ENCODE measurements at regions not wholly inside any gene's neighbourhood (a gene's known extent, or its start where the extent isn't known, plus 50 kb on each side); places are given as distances from the start of the nearest gene placed in this dataset.

- Mint-ChIP-seq H3K4me3 (no peak overlapping the region), H3K4me1 (no peaks in the 10 kb centered on the region), H3K36me3 (no peaks in the 10 kb centered on the region), H3K9me3 (no peaks in the 10 kb centered on the region), H3K27ac (no peak overlapping the region), H3K27me3 (ENCODE audit: insufficient read depth, low read depth) (no peaks in the 10 kb centered on the region)
- Histone ChIP-seq H3K79me2 (ENCODE audit: low read depth) (no peaks in the 10 kb centered on the region), H3F3A (ENCODE audit: low read depth) (no peaks in the 10 kb centered on the region), H3K36me3 (no peaks in the 10 kb centered on the region), H2AFZ (replicated peaks) (no peak overlapping the region), H3K9me3 (ENCODE audit: low read depth) (no peaks in the 10 kb centered on the region), H3K27me3 (no peaks in the 10 kb centered on the region), H4K20me1 (ENCODE audit: low read depth) (no peaks in the 10 kb centered on the region), H3K4me1 (peaks cover 10% of the 10 kb centered on the region), H3K4me3 (no peak overlapping the region), H3K4me2 (no peak overlapping the region), H3K27ac (no peak overlapping the region), H3K9ac (no peak overlapping the region)
- no peak for DNase-seq (ENCODE audit: low spot score)
- TF ChIP-seq EZH2phosphoT487 (IDR thresholded peaks at IDR 0.05) = no peak
- no peak for TF ChIP-seq EZH2 (IDR thresholded peaks at IDR 0.05)
- no peak for TF ChIP-seq CTCF (IDR thresholded peaks at IDR 0.05)
These were observed 1219.2 kb downstream of the ZPLD1 start for GRCh38 chr3:103653996-103654395.

- Histone ChIP-seq H3K9me3 (ENCODE audit: low read depth) (no peaks in the 10 kb centered on the region), H3K36me3 (no peaks in the 10 kb centered on the region), H3K27me3 (no peaks in the 10 kb centered on the region), H3K27ac (no peak overlapping the region), H3K4me3 (no peak overlapping the region), H3K79me2 (ENCODE audit: low read depth) (no peaks in the 10 kb centered on the region), H3F3A (ENCODE audit: low read depth) (no peaks in the 10 kb centered on the region), H3K4me2 (no peak overlapping the region), H2AFZ (replicated peaks) (no peak overlapping the region), H4K20me1 (ENCODE audit: low read depth) (no peaks in the 10 kb centered on the region), H3K4me1 (peaks cover 10% of the 10 kb centered on the region), H3K9ac (no peak overlapping the region)
- no peak overlapping the region for H3K4me3 Mint-ChIP-seq
- TF ChIP-seq CTCF (IDR thresholded peaks at IDR 0.05) (no peak), EZH2phosphoT487 (IDR thresholded peaks at IDR 0.05) (no peak), EZH2 (IDR thresholded peaks at IDR 0.05) (no peak)
- H3K4me1 Mint-ChIP-seq = no peaks in the 10 kb centered on the region
- H3K36me3 Mint-ChIP-seq = no peaks in the 10 kb centered on the region
- no peaks in the 10 kb centered on the region for H3K9me3 Mint-ChIP-seq
- H3K27ac Mint-ChIP-seq = no peak overlapping the region
- no peaks in the 10 kb centered on the region for H3K27me3 Mint-ChIP-seq (ENCODE audit: insufficient read depth, low read depth)
- no peak for DNase-seq (ENCODE audit: low spot score)
These were observed 1222.9 kb downstream of the ZPLD1 start for GRCh38 chr3:103657756-103658155.

- no peak for DNase-seq (ENCODE audit: low spot score)
- Mint-ChIP-seq H3K27me3 (ENCODE audit: insufficient read depth, low read depth) (no peaks in the 10 kb centered on the region), H3K27ac (no peak overlapping the region), H3K4me1 (no peaks in the 10 kb centered on the region), H3K9me3 (no peaks in the 10 kb centered on the region), H3K36me3 (no peaks in the 10 kb centered on the region), H3K4me3 (no peak overlapping the region)
- H3K79me2 ChIP-seq (ENCODE audit: low read depth) = no peaks in the 10 kb centered on the region
- H2AFZ ChIP-seq (replicated peaks) = no peak overlapping the region
- peaks cover 6% of the 10 kb centered on the region for H3K4me1 ChIP-seq
- no peak overlapping the region for H3K9ac ChIP-seq
- no peaks in the 10 kb centered on the region for H3K27me3 ChIP-seq
- H4K20me1 ChIP-seq (ENCODE audit: low read depth) = no peaks in the 10 kb centered on the region
- no peak for TF ChIP-seq EZH2 (IDR thresholded peaks at IDR 0.05)
- no peak for TF ChIP-seq EZH2phosphoT487 (IDR thresholded peaks at IDR 0.05)
- TF ChIP-seq CTCF (IDR thresholded peaks at IDR 0.05) = no peak
- H3F3A ChIP-seq (ENCODE audit: low read depth) = no peaks in the 10 kb centered on the region
- no peak overlapping the region for H3K4me3 ChIP-seq
- H3K36me3 ChIP-seq = no peaks in the 10 kb centered on the region
- no peak overlapping the region for H3K4me2 ChIP-seq
- H3K27ac ChIP-seq = no peak overlapping the region
- H3K9me3 ChIP-seq (ENCODE audit: low read depth) = no peaks in the 10 kb centered on the region
These were observed 1226.0 kb downstream of the ZPLD1 start for GRCh38 chr3:103660810-103661209.

- H3K79me2 ChIP-seq (ENCODE audit: low read depth) = no peaks in the 10 kb centered on the region
- H3K36me3 ChIP-seq = no peaks in the 10 kb centered on the region
- H3K4me2 ChIP-seq = no peak overlapping the region
- H3F3A ChIP-seq (ENCODE audit: low read depth) = no peaks in the 10 kb centered on the region
- Mint-ChIP-seq H3K4me1 (no peaks in the 10 kb centered on the region), H3K36me3 (no peaks in the 10 kb centered on the region), H3K4me3 (no peak overlapping the region), H3K9me3 (no peaks in the 10 kb centered on the region), H3K27ac (no peak overlapping the region), H3K27me3 (ENCODE audit: insufficient read depth, low read depth) (no peaks in the 10 kb centered on the region)
- no peak for DNase-seq (ENCODE audit: low spot score)
- no peak overlapping the region for H2AFZ ChIP-seq (replicated peaks)
- no peaks in the 10 kb centered on the region for H3K4me1 ChIP-seq
- H3K27ac ChIP-seq = no peak overlapping the region
- no peaks in the 10 kb centered on the region for H4K20me1 ChIP-seq (ENCODE audit: low read depth)
- H3K9me3 ChIP-seq (ENCODE audit: low read depth) = no peaks in the 10 kb centered on the region
- TF ChIP-seq EZH2phosphoT487 (IDR thresholded peaks at IDR 0.05) (no peak), CTCF (IDR thresholded peaks at IDR 0.05) (no peak), EZH2 (IDR thresholded peaks at IDR 0.05) (no peak)
- H3K4me3 ChIP-seq = no peak overlapping the region
- H3K9ac ChIP-seq = no peak overlapping the region
- H3K27me3 ChIP-seq = no peaks in the 10 kb centered on the region
These were observed 1227.8 kb downstream of the ZPLD1 start for GRCh38 chr3:103662591-103662990.

Measured in neural progenitor cell (in vitro differentiated cells).